ENCODE measurements at regions not wholly inside any gene's neighbourhood (a gene's known extent, or its start where the extent isn't known, plus 50 kb on each side); places are given as distances from the start of the nearest gene placed in this dataset.

GRCh38 chr2:81148323-81148722, 843.8 kb upstream of the LRRTM1 start:
- TF ChIP-seq CTCF (IDR thresholded peaks at IDR 0.05; ENCODE audit: borderline replicate concordance, extremely low read depth, low read length, poor library complexity, severe bottlenecking) (no peak), EZH2 (IDR thresholded peaks at IDR 0.05; ENCODE audit: borderline replicate concordance, low read depth, low read length, severe bottlenecking) (no peak)
